ENCODE measurements at regions not wholly inside any gene's neighbourhood (a gene's known extent, or its start where the extent isn't known, plus 50 kb on each side); places are given as distances from the start of the nearest gene placed in this dataset.

GRCh38 chr4:54913751-54914526 is 211.5 kb downstream of the KDR start:
- Histone ChIP-seq H3F3A (ENCODE audit: insufficient read depth, low read depth) (no peaks in the 10 kb centered on the region), H2AFZ (no peak overlapping the region), H3K4me1 (replicated peaks; ENCODE audit: insufficient read depth) (no peaks in the 10 kb centered on the region), H3K27me3 (ENCODE audit: insufficient read depth, low read depth) (no peaks in the 10 kb centered on the region), H3K9me3 (ENCODE audit: insufficient read depth, low read depth) (no peaks in the 10 kb centered on the region), H3K9me2 (ENCODE audit: insufficient read depth) (no peaks in the 10 kb centered on the region), H3K79me2 (ENCODE audit: low read depth) (no peaks in the 10 kb centered on the region), H3K4me3 (no peak overlapping the region), H3K4me2 (no peak overlapping the region), H4K20me1 (ENCODE audit: insufficient read depth) (no peaks in the 10 kb centered on the region), H3K27ac (no peak overlapping the region), H3K36me3 (ENCODE audit: low read depth) (no peaks in the 10 kb centered on the region)
- intact Hi-C loops (cut with micrococcal nuclease; ENCODE audit: unreplicated experiment): no loop called here
- ChIA-PET CTCF (no interaction called here), POLR2A (ENCODE audit: unreplicated experiment) (no interaction called here)
- DNase-seq: no peak
- no TSS peak for BruUV-seq (replicated peaks)
- TF ChIP-seq CTCF (conservative IDR thresholded peaks at IDR 0.05) (no peak), EZH2 (IDR thresholded peaks at IDR 0.05; ENCODE audit: low read depth) (no peak)

- no peak overlapping the region for H3K4me3 ChIP-seq
- H3K27me3 ChIP-seq (ENCODE audit: insufficient read depth, low read depth): no peaks in the 10 kb centered on the region
- no peaks in the 10 kb centered on the region for H3K9me2 ChIP-seq (ENCODE audit: insufficient read depth)
- no peak overlapping the region for H3K27ac ChIP-seq
- H3K4me1 ChIP-seq (replicated peaks; ENCODE audit: insufficient read depth): no peaks in the 10 kb centered on the region
- no peak overlapping the region for H2AFZ ChIP-seq
- no peaks in the 10 kb centered on the region for H3K36me3 ChIP-seq (ENCODE audit: low read depth)
- no peak for DNase-seq
- no peaks in the 10 kb centered on the region for H4K20me1 ChIP-seq (ENCODE audit: insufficient read depth)
- no TSS peak for BruUV-seq (replicated peaks)
- TF ChIP-seq EZH2 (IDR thresholded peaks at IDR 0.05; ENCODE audit: low read depth) (no peak), CTCF (conservative IDR thresholded peaks at IDR 0.05) (no peak)
- intact Hi-C loops (cut with micrococcal nuclease; ENCODE audit: unreplicated experiment): no loop called here
- CTCF ChIA-PET: no interaction called here
- H3K4me2 ChIP-seq: no peak overlapping the region
- POLR2A ChIA-PET (ENCODE audit: unreplicated experiment): no interaction called here
- H3K79me2 ChIP-seq (ENCODE audit: low read depth): no peaks in the 10 kb centered on the region
- no peaks in the 10 kb centered on the region for H3F3A ChIP-seq (ENCODE audit: insufficient read depth, low read depth)
- H3K9me3 ChIP-seq (ENCODE audit: insufficient read depth, low read depth): no peaks in the 10 kb centered on the region
These were observed 213.2 kb downstream of the KDR start for GRCh38 chr4:54912155-54912554.

GRCh38 chr4:54909961-54910360 is 215.4 kb downstream of the KDR start:
- intact Hi-C loops (cut with micrococcal nuclease; ENCODE audit: unreplicated experiment): no loop called here
- Histone ChIP-seq H3K36me3 (ENCODE audit: low read depth) (no peaks in the 10 kb centered on the region), H3K9me3 (ENCODE audit: insufficient read depth, low read depth) (no peaks in the 10 kb centered on the region), H3K4me3 (no peak overlapping the region), H3K4me1 (replicated peaks; ENCODE audit: insufficient read depth) (no peaks in the 10 kb centered on the region), H3K79me2 (ENCODE audit: low read depth) (no peaks in the 10 kb centered on the region), H3K4me2 (no peak overlapping the region), H3K27ac (no peak overlapping the region), H3K27me3 (ENCODE audit: insufficient read depth, low read depth) (no peaks in the 10 kb centered on the region), H2AFZ (no peak overlapping the region), H4K20me1 (ENCODE audit: insufficient read depth) (no peaks in the 10 kb centered on the region), H3K9me2 (ENCODE audit: insufficient read depth) (no peaks in the 10 kb centered on the region), H3F3A (ENCODE audit: insufficient read depth, low read depth) (no peaks in the 10 kb centered on the region)
- POLR2A ChIA-PET (ENCODE audit: unreplicated experiment): no interaction called here
- CTCF ChIA-PET: no interaction called here
- no TSS peak for BruUV-seq (replicated peaks)
- DNase-seq: no peak
- TF ChIP-seq CTCF (conservative IDR thresholded peaks at IDR 0.05) (no peak), EZH2 (IDR thresholded peaks at IDR 0.05; ENCODE audit: low read depth) (no peak)

Measured in PC-9 (cell line).